HG03159 (cell line): ENCODE measurements at regions not wholly inside any gene's neighbourhood (a gene's known extent, or its start where the extent isn't known, plus 50 kb on each side); places are given as distances from the start of the nearest gene placed in this dataset.

Experiments used
- ATAC-seq: cut with Tn5 transposase; IDR thresholded peaks from one replicate; pipeline ENCODE4 v1.9.1; 2021; ENCODE audit warnings: mild to moderate bottlenecking, moderate library complexity; ENCODE audit not compliant: unreplicated experiment

DNA sequence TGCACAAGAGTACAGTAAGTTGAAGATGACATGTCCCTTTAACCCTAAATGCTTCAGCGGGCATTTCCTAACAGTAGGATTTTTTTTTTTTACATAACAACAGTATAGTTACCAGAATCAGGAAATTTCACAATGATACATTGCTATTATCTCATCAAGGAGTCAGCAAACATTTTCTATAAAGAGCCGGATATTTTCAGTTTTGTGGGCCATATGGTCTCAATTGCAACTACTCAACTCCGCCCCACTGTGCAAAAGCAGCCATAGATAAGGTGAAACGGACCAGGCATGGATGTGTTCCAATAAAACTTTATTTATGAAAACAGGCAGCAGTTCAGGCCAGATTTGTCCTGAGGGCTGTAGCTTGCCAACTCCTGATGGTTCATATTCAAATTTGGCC, 130.6 kb downstream of the SMAD6 start:
- no peak for ATAC-seq

DNA sequence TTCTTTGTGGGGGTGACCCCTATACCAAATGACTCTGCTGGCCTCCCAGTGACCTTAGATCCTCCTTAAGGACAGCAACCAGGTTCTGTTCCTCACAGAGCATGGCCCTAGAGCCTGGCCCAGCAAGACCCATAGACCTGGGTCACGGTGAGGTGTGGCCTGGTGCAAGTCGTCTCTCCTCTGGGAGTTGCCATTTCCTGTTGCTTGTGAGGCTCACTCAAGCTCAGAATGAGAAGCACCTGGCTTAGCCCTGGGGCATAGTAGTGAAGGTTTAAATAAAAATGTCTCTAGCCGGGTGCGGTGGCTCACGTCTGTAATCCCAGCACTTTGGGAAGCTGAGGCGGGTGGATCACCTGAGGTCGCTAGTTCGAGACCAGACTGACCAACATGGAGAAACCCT, 131.3 kb downstream of the SMAD6 start:
- no peak for ATAC-seq

DNA sequence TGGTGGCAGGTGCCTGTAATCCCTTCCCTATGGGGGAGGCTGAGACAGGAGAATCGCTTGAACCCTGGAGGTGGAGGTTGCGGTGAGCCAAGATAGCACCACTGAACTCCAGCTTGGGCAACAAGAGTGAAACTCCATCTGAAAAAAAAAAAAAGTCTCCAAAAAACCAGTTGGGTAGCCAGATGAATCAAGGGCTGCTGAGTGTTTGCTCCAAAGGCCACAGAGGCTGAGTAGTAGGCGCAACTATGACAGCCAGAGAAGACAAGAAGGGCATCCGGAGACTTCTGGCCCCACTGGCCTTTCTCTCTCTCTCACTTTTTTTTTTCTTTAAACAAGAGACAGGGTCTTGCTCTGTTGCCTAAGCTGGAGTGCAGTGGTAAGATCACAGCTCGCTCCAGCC, 131.8 kb downstream of the SMAD6 start:
- ATAC-seq, result no peak

DNA sequence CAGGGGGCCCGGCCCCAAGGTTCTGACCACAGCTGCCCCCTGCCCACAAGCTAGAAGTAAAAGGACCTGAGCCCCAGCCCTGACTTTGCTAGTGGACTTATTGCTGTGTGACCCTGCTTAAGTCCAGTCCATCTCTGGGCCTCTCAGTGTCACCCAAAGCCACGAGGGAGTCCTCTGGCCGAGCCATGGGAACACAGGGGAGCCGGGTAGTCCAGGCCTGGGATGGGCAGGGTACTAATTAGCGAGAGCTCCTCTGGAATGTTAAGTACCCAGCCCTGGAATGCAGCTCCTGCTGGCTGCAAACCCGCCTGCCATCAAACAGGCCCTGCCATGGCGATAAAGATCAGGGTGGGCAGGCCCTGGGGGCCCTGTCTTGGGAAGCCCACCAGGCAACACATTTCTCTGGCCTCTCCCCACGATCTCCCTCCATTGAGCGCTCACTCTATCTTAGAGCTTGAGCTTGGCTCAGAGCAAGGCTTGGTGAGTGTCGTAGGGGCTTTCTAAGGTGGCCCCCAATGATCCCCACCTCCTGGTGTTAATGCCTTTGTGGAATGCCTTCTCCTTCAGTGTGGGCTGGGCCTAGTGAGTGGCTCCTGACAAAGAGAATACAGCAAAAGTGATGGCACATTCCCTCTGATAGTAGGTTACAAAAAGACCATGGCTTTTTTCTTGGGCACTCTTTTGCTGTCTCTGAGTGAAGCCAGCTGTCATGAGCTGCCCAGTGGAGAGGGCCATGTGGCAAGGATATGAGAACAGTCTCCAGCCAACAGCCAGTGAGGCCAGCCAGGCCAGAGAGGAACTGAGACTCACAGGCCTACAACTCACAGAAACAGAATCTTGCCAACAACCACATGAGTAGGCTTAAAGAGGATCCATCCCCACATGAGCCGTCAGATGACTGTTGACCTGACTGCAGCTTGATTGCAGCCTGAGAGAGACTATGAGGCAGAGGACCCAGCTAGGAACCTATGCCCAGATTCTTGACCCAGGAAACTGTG, 133.1 kb downstream of the SMAD6 start:
- ATAC-seq, result no peak

DNA sequence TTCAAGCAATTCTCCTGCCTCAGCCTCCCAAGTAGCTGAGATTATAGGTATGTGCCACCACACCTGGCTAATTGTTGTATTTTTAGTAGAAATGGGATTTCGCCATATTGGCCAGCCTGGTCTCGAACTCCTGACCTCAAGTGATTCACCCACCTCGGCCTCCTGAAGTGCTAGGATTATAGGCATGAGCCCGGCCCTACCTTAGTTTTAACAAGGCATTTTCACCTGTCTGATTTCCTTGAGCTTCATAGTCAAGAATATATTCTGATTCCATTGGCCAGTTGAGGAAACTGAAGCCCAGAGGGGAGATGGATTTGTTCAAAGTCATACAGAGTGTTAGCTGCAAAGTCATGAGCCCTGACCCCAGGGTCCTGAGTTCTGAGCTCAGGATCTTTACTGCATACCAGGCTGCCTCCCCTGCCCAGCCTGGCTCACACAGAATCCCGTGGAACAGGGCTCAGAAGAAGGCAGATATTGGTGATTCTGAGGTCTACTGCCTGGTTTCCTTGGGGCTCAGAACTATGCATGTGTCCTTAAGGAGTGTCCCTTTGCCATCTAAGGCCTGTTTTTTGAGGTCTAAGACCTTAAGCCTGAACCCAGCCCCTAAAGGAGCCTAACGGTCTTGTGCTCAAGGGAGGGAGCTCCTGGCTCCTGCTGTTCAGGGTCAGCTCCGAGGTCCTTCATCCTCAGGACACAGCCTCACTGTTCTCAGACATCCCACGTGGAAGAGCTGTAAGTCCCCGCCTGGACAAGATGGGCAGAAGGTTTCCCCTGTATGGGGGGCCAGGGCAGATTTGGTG, 134.4 kb downstream of the SMAD6 start:
- ATAC-seq, result no peak

DNA sequence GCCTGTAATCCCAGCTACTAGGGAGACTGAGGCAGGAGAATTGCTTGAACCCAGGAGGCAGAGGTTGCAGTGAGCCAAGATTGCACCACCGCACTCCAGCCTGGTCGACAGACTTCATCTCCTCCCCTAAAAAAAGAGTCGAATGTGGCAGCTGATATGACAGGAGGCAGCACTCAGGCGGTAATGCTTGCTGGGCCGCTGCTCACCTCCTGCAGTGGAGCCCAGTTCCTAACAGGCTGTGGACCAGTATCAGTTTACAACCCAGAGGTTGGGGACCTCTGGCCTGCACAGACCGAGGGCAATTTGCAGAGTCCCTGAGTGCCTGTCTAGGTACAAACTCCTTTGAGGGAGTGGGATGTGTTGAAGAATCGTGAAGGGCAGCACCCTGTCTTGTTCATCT, 136.2 kb downstream of the SMAD6 start:
- no peak for ATAC-seq

DNA sequence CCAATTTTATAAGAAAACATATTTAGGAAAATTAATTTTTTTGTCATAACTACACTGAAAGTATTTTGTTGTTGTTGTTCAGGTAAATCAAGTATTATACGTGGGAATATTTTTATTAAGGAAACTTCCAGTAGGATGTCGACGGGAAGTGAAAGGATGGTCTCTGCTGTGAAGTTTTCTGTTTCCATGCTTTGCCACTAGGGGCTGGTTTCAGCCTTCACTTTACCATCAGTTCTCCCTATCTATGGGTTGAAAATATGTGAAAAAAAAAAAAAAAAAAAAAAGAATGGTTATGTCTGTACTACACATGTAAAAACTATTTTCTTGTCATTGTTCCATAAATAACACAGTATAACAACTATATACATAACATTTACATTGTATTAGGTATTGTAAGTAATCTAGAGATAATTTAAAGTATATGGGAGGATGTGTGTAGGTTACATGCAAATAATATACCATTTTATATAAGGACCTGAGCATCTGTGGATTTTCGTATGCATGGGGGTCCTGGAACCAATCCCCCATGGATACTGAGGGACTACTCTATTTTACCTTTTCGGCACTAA, 136.7 kb downstream of the SMAD6 start:
- no peak for ATAC-seq

DNA sequence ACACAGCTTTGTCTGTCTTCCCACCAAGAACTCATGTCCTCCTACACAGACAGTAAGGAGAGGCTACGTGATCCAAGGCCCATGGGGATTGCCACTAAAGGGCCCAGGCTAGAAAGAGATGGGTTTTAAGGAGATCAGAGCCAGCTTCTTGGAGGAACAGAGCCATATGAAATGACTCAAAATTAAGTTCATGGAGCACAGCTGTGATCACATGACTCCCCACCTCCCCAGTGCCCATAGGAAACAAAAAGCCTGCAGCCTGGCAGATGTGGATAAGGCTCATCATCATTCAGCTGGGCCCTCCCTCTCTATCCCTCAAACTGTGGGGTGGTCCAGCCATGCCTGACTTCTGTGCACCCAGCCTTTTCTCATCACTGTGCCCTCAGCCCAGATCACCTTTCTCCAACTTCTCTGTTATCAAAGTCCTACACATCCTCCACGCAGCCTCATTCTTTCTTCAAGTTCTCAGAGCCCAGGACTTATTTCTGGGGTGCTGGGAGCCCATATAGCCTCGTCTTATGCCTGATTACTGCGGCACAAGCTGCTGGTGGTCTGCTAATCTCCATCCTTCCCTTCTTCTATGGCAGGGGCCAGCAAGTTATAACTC, 137.6 kb downstream of the SMAD6 start:
- no peak for ATAC-seq

DNA sequence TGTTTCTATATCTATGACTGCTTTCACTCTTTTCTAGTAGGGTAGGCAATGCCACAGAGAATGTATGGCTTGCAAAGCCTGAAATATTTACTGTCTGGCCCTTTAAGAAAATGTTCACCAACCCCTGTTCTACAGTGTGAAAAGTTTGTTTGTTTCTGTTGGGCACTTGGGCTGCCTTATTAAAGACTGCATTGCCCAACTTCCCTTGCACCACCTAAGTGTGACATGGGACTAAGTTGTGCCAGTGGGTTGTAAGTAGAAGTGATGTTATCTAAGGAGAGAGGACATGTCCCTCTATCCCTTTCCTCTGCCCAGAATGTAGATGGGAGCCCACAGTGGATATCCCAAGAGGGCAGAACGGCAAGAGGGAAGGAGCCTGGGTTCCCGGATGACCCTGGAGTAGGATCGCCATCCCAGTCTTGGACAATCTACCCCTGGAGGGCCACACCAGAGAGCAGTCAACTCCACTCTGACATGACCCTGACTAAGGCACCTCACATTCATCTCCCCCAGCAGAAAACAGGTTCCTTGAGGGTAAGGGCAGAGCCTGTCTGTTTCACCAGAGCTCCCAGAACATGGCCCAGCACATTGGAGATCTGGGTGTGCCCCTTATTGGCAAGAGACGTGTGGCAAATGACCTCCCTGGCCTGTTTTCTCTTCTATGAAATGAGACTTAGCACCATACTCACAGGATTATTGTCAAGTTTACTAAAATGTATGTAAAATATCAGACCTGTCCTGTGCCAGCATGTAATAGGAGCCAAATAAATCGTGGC, 138.8 kb downstream of the SMAD6 start:
- no peak for ATAC-seq

DNA sequence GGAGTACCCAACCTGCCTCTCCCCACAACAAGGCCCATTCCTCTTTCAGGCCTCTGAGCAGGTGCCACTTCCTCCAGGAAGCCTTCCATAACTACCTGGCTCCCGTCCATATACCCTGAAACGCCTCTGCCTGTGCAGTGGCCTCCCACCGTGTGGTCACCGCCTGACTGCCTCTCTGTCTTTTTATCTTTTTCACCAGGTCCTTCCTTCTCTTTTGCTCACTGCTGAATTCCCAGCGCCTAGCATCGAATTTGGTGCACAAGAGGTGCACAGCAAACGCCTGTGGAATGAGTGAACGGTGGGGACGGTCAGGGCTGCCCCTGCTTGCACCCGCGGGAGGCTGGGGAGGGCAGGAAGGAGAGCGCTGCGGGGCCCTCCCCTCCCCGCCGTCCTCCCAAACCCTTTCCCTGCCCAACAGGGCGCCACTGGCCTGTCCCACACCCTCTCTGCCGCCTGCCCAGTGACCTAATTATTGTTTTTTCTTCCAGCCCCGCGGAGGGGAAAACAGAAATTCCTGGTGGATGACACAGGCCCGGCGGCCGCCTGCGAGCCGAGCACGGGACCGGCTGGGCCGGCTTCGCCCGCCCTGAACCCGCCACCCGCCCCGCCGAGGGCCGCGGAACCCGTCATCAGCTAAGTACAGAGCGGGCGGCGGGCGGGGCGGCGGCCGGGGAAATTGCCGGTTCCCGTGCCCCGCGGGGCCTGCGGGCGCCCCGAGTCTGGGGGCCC, 140.1 kb downstream of the SMAD6 start:
- ATAC-seq, result no peak

DNA sequence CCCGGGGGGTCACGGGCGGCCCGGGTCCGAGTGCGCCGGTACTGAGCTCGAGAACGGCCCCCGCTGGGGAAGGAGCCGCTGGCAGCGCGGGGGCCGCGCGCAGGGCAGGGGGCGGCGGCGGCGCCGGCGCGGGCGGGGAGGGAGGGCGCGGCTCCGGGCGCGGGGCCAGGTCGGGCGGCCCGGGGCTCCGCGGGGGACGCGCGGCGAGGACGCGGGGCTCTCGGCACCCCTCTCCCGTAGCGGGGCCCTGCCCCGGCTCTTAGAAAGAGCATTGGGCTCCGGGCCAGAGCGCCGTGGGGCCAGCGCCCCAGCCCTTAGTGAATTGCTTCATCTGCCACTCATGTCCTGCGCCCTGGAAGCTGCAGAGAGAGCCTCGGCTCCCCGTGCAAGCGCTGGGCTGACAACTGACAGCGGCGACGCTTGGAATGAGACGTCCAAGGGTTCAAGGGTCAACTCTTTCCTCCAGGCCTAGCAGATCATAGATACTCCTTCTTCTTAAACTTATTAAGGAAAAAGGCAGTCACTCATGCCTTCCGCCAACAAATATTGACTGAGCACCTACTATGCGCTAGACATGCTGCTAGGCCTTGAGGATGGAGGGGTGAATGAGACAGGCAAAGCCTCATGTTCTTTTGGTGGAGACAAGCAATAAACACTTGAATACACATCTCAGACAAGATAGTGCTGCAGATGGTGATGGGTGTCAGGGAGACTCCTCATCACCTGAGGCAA, 140.8 kb downstream of the SMAD6 start:
- ATAC-seq, result no peak

DNA sequence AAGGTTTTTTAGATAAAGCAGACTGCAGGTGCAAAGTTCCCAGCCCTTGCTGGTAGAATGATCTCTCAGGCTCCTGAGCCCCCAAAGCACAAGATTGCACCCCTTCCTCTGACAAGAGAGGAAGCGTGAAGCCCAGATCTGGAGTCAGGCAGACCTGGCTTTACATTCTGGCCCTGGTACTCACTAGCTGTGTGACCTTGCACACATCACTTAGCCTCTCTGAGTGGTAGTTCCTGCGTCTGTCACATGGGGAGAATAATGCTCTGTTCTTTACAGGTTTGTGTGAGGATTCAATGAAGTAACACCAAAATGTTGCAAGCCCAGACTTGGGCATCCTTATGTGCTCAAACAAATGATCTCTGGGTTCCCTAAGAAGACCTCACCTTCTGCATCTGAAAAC, 141.5 kb downstream of the SMAD6 start:
- ATAC-seq, result no peak

DNA sequence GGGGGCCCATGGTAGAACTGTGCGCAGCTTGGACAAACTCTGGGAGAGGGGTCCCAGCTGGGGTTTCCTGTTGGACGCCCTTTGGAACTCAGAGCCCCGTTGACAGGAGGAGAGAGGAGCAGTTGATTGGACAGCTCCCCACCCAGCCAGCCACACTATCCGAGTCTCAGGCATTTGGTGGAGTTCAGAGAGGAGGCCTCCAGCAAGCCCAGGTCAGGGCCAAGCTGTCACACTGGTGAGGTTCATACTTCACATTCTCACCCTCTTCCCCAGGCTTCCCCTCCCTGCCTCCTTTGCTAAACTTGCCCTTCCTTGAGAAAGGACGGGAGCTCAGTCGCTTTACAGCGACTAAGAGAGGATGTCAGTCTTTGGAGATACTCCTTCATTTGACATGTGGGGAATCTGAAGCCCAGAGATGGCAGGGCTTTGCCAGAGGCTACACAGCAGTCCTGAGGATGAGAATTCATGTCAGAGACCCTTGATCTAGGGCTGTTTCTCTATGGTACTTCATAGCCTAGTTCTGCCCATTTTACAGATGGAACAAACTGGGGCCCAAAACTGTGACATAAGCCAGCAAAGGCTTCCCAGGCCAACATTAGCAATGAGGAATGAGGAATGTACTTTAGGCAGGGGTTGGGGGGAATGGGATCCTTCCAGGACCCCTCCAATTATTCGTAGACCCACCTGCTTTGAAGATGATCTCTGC, 142.2 kb downstream of the SMAD6 start:
- no peak for ATAC-seq

DNA sequence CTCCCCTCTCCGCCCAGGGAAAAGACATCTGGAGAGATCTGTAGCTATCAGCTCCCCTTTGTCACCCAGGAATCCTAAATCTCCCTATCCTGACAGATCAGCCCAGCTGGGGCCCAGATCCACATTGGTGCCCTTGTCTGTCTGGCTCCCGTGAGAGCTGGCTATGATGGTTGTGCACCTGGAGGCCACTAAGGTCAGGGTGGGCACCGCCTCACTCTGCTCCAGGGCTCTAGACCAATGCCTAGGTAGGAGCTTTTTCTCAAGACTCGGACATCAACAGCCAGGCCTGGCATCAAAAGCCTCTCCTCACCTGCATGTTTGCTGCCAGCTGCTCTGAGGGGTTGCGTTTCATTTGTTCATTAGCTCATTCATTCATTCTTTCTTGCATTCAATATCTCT, 142.7 kb downstream of the SMAD6 start:
- no peak for ATAC-seq

DNA sequence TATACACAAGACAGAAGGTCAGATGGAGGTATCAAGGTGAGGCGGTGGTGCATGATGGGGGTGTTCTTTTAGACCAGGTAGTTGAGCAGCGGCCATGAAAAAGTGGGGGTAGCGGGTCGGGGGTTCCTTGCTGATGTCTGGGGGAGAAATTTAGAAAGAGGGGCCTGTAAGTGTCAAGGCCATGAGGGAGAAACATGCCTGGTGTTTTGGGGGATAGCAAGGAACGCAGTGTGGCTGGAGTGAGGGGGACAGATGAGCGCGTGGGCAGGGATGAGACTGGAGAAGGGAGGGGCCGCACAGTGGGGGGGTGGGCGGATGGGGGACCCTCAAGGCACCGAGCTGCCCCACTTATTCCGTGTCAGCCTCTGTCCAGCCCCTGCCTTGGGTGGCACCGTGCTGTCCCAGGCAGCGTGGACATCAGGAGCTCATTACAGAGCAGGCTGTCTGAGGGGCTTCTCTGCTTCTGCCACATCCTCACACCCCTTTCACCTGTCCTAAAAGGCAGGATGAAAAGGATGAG, 143.3 kb downstream of the SMAD6 start:
- ATAC-seq, result no peak

DNA sequence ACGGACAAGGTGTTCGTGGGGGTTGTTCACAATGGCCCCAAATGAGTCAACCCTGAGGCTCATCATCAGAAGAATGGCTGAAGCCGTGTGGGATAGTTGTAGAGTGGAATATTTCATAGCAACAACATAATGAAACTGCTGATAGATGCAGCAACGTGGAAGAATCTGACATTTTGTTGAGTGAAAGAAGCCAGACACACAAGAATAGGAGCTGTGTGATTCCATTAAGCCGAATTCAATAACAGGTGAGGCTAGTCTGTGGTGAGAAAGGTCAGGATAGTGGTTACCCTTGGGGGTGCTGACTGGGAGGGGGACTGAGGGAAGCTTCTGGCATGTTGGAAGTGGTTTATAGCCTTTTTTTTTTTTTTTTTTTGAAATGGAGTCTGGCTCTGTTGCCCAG, 144.0 kb downstream of the SMAD6 start:
- no peak for ATAC-seq

DNA sequence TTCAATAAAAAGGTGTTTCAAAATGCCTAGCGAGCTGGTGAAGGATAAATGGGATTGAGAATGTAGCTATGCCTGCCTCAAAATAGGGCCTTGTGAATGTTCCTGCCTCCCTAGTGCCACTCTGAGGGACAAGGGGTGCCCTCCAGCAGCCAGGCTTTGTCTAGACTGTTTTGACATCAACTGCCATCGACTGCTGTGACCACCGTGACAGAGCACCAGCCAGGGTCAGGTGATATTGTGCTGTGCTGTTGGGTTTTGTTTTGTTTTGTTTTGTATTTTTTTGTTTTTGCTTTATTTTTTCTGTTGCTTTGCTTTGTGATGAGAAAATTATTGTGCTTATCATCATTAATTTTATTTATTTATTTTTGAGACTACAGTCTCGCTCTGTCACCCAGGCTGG, 144.8 kb downstream of the SMAD6 start:
- ATAC-seq, result no peak

DNA sequence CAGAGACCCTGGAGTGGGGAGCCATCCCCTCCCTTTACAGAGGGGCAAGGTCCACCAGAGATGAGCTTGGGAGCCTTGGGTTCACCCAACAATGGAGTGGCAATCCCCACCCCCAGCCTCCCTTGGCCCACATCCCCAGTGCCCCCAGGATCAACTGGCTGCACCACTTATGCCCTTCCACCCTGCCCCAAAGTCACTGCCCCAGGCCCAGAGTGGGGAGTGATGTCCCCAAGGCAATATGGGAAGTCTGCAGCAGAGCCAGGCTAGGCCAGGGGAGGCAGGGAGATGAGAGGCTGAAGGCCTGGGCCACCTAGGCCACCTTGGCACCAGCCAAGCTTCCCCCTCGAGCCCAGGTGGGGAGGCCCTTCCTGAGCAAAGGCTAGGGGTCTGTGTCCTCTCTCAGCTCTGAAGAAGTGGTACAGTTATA, 145.5 kb downstream of the SMAD6 start:
- ATAC-seq, result no peak
